ENCODE measurements at regions not wholly inside any gene's neighbourhood (a gene's known extent, or its start where the extent isn't known, plus 50 kb on each side); places are given as distances from the start of the nearest gene placed in this dataset.

GRCh38 chr3:124591699-124592098 lies 138.6 kb upstream of the UMPS start:
- POLR2A ChIA-PET: interaction anchor here (0.5 kb wide), 1 partner anchor 13 kb away, joined by 3 read pairs; no protein-coding TSS in a partner anchor
- H3K4me2 ChIP-seq (ENCODE audit: insufficient read depth, low read length): no peak overlapping the region
- no peak overlapping the region for H3K27ac ChIP-seq (ENCODE audit: insufficient read depth, low read depth, low read length)
- CTCF ChIA-PET: interaction anchor here (0.9 to 1.0 kb wide), 2 partner anchors 11 to 97 kb away, joined by 3 read pairs; no protein-coding TSS in a partner anchor
- dilution Hi-C loops (cut with MboI; ENCODE audit: extremely low pct_ligation_motif_present, low sequenced_read_pairs) (no loop called here), intact Hi-C loops (cut with micrococcal nuclease) (no loop called here)
- no peaks in the 10 kb centered on the region for H3K36me3 ChIP-seq (ENCODE audit: control insufficient read depth in 2 of 2, extremely low read depth in 1 of 2, insufficient read depth in 2 of 2, low read length in 2 of 2)
- TF ChIP-seq GATA2 (IDR thresholded peaks at IDR 0.05; ENCODE audit: insufficient read depth, insufficient read length, low read depth, low read length) (no peak), POLR2A (IDR thresholded peaks at IDR 0.05; ENCODE audit: low read depth, low read length) (no peak), MAX (IDR thresholded peaks at IDR 0.05; ENCODE audit: insufficient read depth, insufficient read length) (no peak), EZH2 (IDR thresholded peaks at IDR 0.05; ENCODE audit: borderline replicate concordance, low read depth, low read length, severe bottlenecking) (no peak), POLR2AphosphoS5 (IDR thresholded peaks at IDR 0.05; ENCODE audit: insufficient read depth, low read depth, low read length) (no peak), MYC (IDR thresholded peaks at IDR 0.05; ENCODE audit: low read depth, low read length) (no peak)
- TF ChIP-seq, protein P1, sequence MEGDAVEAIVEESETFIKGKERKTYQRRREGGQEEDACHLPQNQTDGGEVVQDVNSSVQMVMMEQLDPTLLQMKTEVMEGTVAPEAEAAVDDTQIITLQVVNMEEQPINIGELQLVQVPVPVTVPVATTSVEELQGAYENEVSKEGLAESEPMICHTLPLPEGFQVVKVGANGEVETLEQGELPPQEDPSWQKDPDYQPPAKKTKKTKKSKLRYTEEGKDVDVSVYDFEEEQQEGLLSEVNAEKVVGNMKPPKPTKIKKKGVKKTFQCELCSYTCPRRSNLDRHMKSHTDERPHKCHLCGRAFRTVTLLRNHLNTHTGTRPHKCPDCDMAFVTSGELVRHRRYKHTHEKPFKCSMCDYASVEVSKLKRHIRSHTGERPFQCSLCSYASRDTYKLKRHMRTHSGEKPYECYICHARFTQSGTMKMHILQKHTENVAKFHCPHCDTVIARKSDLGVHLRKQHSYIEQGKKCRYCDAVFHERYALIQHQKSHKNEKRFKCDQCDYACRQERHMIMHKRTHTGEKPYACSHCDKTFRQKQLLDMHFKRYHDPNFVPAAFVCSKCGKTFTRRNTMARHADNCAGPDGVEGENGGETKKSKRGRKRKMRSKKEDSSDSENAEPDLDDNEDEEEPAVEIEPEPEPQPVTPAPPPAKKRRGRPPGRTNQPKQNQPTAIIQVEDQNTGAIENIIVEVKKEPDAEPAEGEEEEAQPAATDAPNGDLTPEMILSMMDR (IDR thresholded peaks at IDR 0.05; ENCODE audit: extremely low read depth in 1 of 2, insufficient read depth in 1 of 2, low read depth in 1 of 2, low read length in 2 of 2): no peak
- BruUV-seq (replicated peaks): no TSS peak
- no peaks in the 10 kb centered on the region for H3K79me2 ChIP-seq (ENCODE audit: control insufficient read depth, insufficient read depth, low read length)
- no peak overlapping the region for H3K4me3 ChIP-seq (replicated peaks in 1 of 3; ENCODE audit: insufficient read depth in 1 of 3, low read depth in 1 of 3, low read length in 3 of 3)
- DNase-seq (ENCODE audit: low read depth, low spot score): no peak
- no peaks in the 10 kb centered on the region for H3K9me3 ChIP-seq (replicated peaks; ENCODE audit: control insufficient read depth, insufficient read depth, low read length)
- no peaks in the 10 kb centered on the region for H4K20me1 ChIP-seq (replicated peaks; ENCODE audit: control insufficient read depth, extremely low read depth, insufficient read depth, low read length)
- no peaks in the 10 kb centered on the region for H3K4me1 ChIP-seq (ENCODE audit: control insufficient read depth, extremely low read depth, insufficient read depth, low read length)
- no peak overlapping the region for H2AFZ ChIP-seq (ENCODE audit: low read depth, low read length)
- no peak for FAIRE-seq
- no peaks in the 10 kb centered on the region for H3K9me1 ChIP-seq (replicated peaks; ENCODE audit: control insufficient read depth, extremely low read depth, insufficient read depth, low read length)
- H3K27me3 ChIP-seq (ENCODE audit: control insufficient read depth in 2 of 2, insufficient read depth in 2 of 2, low read length in 2 of 2): peaks cover 7 to 16% of the 10 kb centered on the region in 2 experiments
- no peak overlapping the region for H3K9ac ChIP-seq (replicated peaks; ENCODE audit: extremely low read depth, insufficient read depth, low read length)
